Body of pancreas (tissue), 4 donors: ENCODE measurements at regions not wholly inside any gene's neighbourhood (a gene's known extent, or its start where the extent isn't known, plus 50 kb on each side); places are given as distances from the start of the nearest gene placed in this dataset.

Source experiments
- ATAC-seq: fragments of 150-250 bp; one replicate; pipeline ENCODE4 v1.9.1; 2016
- DNase-seq, 4 donors: peaks; one replicate each; pipeline ENCODE4 v3.0.0-alpha.2; 2019
- H3K27ac ChIP-seq, 4 donors: fragments of 200-600 bp; sonication (generic); 1 replicate in 3 of 4; 2 replicates in 1 of 4; pipeline versions ENCODE4 v1.5.1 to v1.6.1; 2016 to 2019; ENCODE audit warnings: mild to moderate bottlenecking in 1 of 4, mixed read lengths in 1 of 4, moderate library complexity in 1 of 4
- H3K27me3 ChIP-seq, 2 donors: fragments of 200-600 bp; sonication (generic); one replicate each; pipeline ENCODE4 v1.6.0; 2016; ENCODE audit warnings: mild to moderate bottlenecking in 1 of 2
- H3K36me3 ChIP-seq, 2 donors: fragments of 200-600 bp; sonication (generic); replicated peaks in 1 of 2; 2 replicates each; pipeline ENCODE4 v1.5.1; 2016; ENCODE audit warnings: low read depth in 2 of 2; ENCODE audit not compliant: insufficient read depth in 1 of 2
- H3K4me1 ChIP-seq: fragments of 200-600 bp; sonication (generic); one replicate; pipeline ENCODE4 v1.6.0; 2016
- H3K4me3 ChIP-seq, 2 donors: fragments of 200-600 bp; sonication (generic); 1 replicate in 1 of 2; 2 replicates in 1 of 2; pipeline ENCODE4 v1.5.1; 2016 to 2019
- H3K9me3 ChIP-seq, 3 donors: fragments of 200-600 bp; sonication (generic); 1 replicate in 2 of 3; 2 replicates in 1 of 3; pipeline ENCODE4 v1.5.1; 2016
- POLR2A ChIP-seq, 3 donors: fragments of 450-650 bp; IDR thresholded peaks; one replicate each; pipeline ENCODE4 v1.6.1; 2016; ENCODE audit warnings: antibody characterized with exemption in 3 of 3, mild to moderate bottlenecking in 2 of 3
- WGBS, 2 donors: methylation state at CpG; one replicate each; pipeline ENCODE4 v1.1.5; 2017; 5-methylcytosine and 5-hydroxymethylcytosine counted together
- intact Hi-C: fragments of 100-400 bp; cut with DNase I; formaldehyde crosslinking; loops from one replicate; pipeline ENCODE4 v1.15.1; 2023
- TF ChIP-seq, protein P1 (sequence below), 7 experiments: fragments of 450-650 bp in 4 of 7; fragments of 200-600 bp in 3 of 7; sonication (generic) in 3 of 7; IDR thresholded peaks; one replicate each; pipeline ENCODE4 v1.5.1; 2016 to 2019; ENCODE audit warnings: antibody characterized with exemption in 7 of 7

GRCh38 chr4:126701756-126702155 is 931.0 kb upstream of the INTU start:
- no peak for ATAC-seq
- Histone ChIP-seq H3K4me3 (no peak overlapping the region), H3K27me3 (no peaks in the 10 kb centered on the region), H3K36me3 (no peaks in the 10 kb centered on the region), H3K9me3 (no peaks in the 10 kb centered on the region), H3K4me1 (no peaks in the 10 kb centered on the region), H3K27ac (no peak overlapping the region)
- no peak for DNase-seq
- 81 to 87% methylated on average over 2 of the region's 2 CpGs for WGBS, 2 donors
- no peak for TF ChIP-seq POLR2A (IDR thresholded peaks at IDR 0.05)
- TF ChIP-seq, protein P1, sequence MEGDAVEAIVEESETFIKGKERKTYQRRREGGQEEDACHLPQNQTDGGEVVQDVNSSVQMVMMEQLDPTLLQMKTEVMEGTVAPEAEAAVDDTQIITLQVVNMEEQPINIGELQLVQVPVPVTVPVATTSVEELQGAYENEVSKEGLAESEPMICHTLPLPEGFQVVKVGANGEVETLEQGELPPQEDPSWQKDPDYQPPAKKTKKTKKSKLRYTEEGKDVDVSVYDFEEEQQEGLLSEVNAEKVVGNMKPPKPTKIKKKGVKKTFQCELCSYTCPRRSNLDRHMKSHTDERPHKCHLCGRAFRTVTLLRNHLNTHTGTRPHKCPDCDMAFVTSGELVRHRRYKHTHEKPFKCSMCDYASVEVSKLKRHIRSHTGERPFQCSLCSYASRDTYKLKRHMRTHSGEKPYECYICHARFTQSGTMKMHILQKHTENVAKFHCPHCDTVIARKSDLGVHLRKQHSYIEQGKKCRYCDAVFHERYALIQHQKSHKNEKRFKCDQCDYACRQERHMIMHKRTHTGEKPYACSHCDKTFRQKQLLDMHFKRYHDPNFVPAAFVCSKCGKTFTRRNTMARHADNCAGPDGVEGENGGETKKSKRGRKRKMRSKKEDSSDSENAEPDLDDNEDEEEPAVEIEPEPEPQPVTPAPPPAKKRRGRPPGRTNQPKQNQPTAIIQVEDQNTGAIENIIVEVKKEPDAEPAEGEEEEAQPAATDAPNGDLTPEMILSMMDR (IDR thresholded peaks at IDR 0.05) = no peak
- intact Hi-C loops = no loop called here

GRCh38 chr4:126702747-126703146 is 930.0 kb upstream of the INTU start:
- Histone ChIP-seq H3K27ac (no peak overlapping the region), H3K9me3 (no peaks in the 10 kb centered on the region), H3K4me3 (no peak overlapping the region), H3K36me3 (no peaks in the 10 kb centered on the region), H3K4me1 (no peaks in the 10 kb centered on the region), H3K27me3 (no peaks in the 10 kb centered on the region)
- ATAC-seq = no peak
- no peak for DNase-seq
- 62 to 67% methylated on average over 1 of the region's 1 CpG for WGBS, 2 donors
- TF ChIP-seq, protein P1 (IDR thresholded peaks at IDR 0.05) = no peak
- no peak for TF ChIP-seq POLR2A (IDR thresholded peaks at IDR 0.05)
- intact Hi-C loops = no loop called here

- no peak overlapping the region for H3K4me3 ChIP-seq
- H3K27me3 ChIP-seq = no peaks in the 10 kb centered on the region
- intact Hi-C loops = no loop called here
- H3K36me3 ChIP-seq = no peaks in the 10 kb centered on the region
- TF ChIP-seq POLR2A (IDR thresholded peaks at IDR 0.05) = no peak
- TF ChIP-seq, protein P1 (IDR thresholded peaks at IDR 0.05) = no peak
- 36 to 40% methylated on average over 3 of the region's 3 CpGs for WGBS, 2 donors
- DNase-seq (no peak), ATAC-seq (no peak)
- no peaks in the 10 kb centered on the region for H3K4me1 ChIP-seq
- no peak overlapping the region for H3K27ac ChIP-seq
- no peaks in the 10 kb centered on the region for H3K9me3 ChIP-seq
Measured at GRCh38 chr4:126705266-126705665, 927.5 kb upstream of the INTU start.

- DNase-seq = no peak
- WGBS, 2 donors = 53 to 57% methylated on average over 2 of the region's 2 CpGs
- ATAC-seq = no peak
- no peaks in the 10 kb centered on the region for H3K9me3 ChIP-seq
- no peaks in the 10 kb centered on the region for H3K27me3 ChIP-seq
- intact Hi-C loops = no loop called here
- H3K4me1 ChIP-seq = no peaks in the 10 kb centered on the region
- no peak for TF ChIP-seq POLR2A (IDR thresholded peaks at IDR 0.05)
- TF ChIP-seq, protein P1 (IDR thresholded peaks at IDR 0.05) = no peak
- H3K4me3 ChIP-seq = no peak overlapping the region
- H3K36me3 ChIP-seq = no peaks in the 10 kb centered on the region
- no peak overlapping the region for H3K27ac ChIP-seq
Measured at GRCh38 chr4:126708716-126709115, 924.0 kb upstream of the INTU start.

- no peak for TF ChIP-seq POLR2A (IDR thresholded peaks at IDR 0.05)
- TF ChIP-seq, protein P1 (IDR thresholded peaks at IDR 0.05) = no peak
- ATAC-seq = no peak
- DNase-seq = no peak
- Histone ChIP-seq H3K4me1 (no peaks in the 10 kb centered on the region), H3K4me3 (no peak overlapping the region), H3K27ac (no peak overlapping the region), H3K9me3 (no peaks in the 10 kb centered on the region), H3K36me3 (no peaks in the 10 kb centered on the region), H3K27me3 (no peaks in the 10 kb centered on the region)
- intact Hi-C loops = no loop called here
Measured at GRCh38 chr4:126710935-126711334, 921.8 kb upstream of the INTU start.
